ENCODE measurements at regions not wholly inside any gene's neighbourhood (a gene's known extent, or its start where the extent isn't known, plus 50 kb on each side); places are given as distances from the start of the nearest gene placed in this dataset.

GRCh38 chr10:52451817-52452216 is 137.7 kb downstream of the DKK1 start:
- intact Hi-C loops (cut with micrococcal nuclease), result no loop called here
- no peaks in the 10 kb centered on the region for H3K9me1 ChIP-seq (replicated peaks; ENCODE audit: control insufficient read depth, extremely low read depth, insufficient read depth, low read length)
- dilution Hi-C loops (cut with MboI; ENCODE audit: extremely low pct_ligation_motif_present, low sequenced_read_pairs), result no loop called here
- no peaks in the 10 kb centered on the region for H3K36me3 ChIP-seq (ENCODE audit: control insufficient read depth in 2 of 2, extremely low read depth in 1 of 2, insufficient read depth in 2 of 2, low read length in 2 of 2)
- no TSS peak for BruUV-seq (replicated peaks)
- no peaks in the 10 kb centered on the region for H4K20me1 ChIP-seq (replicated peaks; ENCODE audit: control insufficient read depth, extremely low read depth, insufficient read depth, low read length)
- no peak overlapping the region for H3K4me3 ChIP-seq (replicated peaks in 1 of 3; ENCODE audit: insufficient read depth in 1 of 3, low read depth in 1 of 3, low read length in 3 of 3)
- CTCF ChIA-PET, result interaction anchor here (1.2 kb wide), 1 partner anchor 16 kb away, joined by 3 read pairs; no protein-coding TSS in a partner anchor
- no peaks in the 10 kb centered on the region for H3K9me3 ChIP-seq (replicated peaks; ENCODE audit: control insufficient read depth, insufficient read depth, low read length)
- H3K9ac ChIP-seq (replicated peaks; ENCODE audit: extremely low read depth, insufficient read depth, low read length), result no peak overlapping the region
- TF ChIP-seq MYC (IDR thresholded peaks at IDR 0.05; ENCODE audit: low read depth, low read length) (no peak), FOS (IDR thresholded peaks at IDR 0.05; ENCODE audit: borderline replicate concordance, insufficient read depth, low read length) (no peak), EZH2 (IDR thresholded peaks at IDR 0.05; ENCODE audit: borderline replicate concordance, low read depth, low read length, severe bottlenecking) (no peak), MAX (IDR thresholded peaks at IDR 0.05; ENCODE audit: insufficient read depth, insufficient read length) (no peak), POLR2AphosphoS5 (IDR thresholded peaks at IDR 0.05; ENCODE audit: insufficient read depth, low read depth, low read length) (no peak), JUN (IDR thresholded peaks at IDR 0.05; ENCODE audit: borderline replicate concordance, insufficient read depth, insufficient read length, low read depth) (no peak), POLR2A (IDR thresholded peaks at IDR 0.05; ENCODE audit: low read depth, low read length) (no peak), GATA2 (IDR thresholded peaks at IDR 0.05; ENCODE audit: insufficient read depth, insufficient read length, low read depth, low read length) (no peak), CTCF (IDR thresholded peaks at IDR 0.05; ENCODE audit: extremely low read depth in 1 of 2, insufficient read depth in 1 of 2, low read depth in 1 of 2, low read length in 2 of 2) (no peak)
- H3K4me2 ChIP-seq (ENCODE audit: insufficient read depth, low read length), result no peak overlapping the region
- H3K4me1 ChIP-seq (ENCODE audit: control insufficient read depth, extremely low read depth, insufficient read depth, low read length), result no peaks in the 10 kb centered on the region
- H2AFZ ChIP-seq (ENCODE audit: low read depth, low read length), result no peak overlapping the region
- no peak overlapping the region for H3K27ac ChIP-seq (ENCODE audit: insufficient read depth, low read depth, low read length)
- POLR2A ChIA-PET, result no interaction called here
- no peaks in the 10 kb centered on the region for H3K79me2 ChIP-seq (ENCODE audit: control insufficient read depth, insufficient read depth, low read length)
- H3K27me3 ChIP-seq (ENCODE audit: control insufficient read depth in 2 of 2, insufficient read depth in 2 of 2, low read length in 2 of 2), result no peaks in the 10 kb centered on the region
- FAIRE-seq, result no peak
- no peak for DNase-seq (ENCODE audit: low read depth, low spot score)
